ENCODE measurements at regions not wholly inside any gene's neighbourhood (a gene's known extent, or its start where the extent isn't known, plus 50 kb on each side); places are given as distances from the start of the nearest gene placed in this dataset.

DNA sequence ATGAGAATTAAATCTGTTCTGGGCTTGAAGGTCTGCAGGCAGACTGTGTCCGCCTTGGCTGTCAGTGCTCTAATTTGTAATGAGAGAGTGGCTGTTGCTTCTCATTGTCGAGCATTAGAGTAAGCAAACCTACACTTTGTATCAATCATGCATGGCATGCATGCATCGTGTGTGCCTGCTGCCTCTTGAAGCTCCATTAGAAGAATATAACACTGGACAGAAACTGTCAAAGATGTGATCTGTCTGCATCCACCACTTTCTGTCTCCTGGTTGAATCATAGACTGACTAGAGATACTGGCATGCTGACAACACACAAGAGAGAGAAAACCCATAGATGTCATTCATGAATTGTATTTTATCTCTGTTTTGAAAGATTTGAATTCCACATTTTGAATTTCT, 275.0 kb upstream of the NXPH2 start:
- no peak for DNase-seq

DNA sequence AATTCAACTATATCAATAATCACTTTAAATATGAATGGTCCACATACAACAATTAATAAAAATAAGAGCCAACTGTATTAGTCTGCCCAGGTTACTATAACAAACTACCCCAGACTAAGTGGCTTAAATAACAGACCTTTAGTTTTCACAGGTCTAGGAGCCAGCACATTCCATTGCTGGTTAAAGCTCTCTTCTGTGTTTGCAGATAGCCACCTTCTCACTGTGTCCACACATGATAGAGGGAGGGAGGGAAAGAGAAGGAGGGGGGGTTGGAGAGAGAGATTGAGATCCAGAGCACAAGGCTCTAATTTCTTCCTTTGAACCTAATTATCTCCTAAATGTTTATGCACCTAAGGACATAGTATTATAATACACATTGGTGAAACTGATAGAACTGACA, 267.8 kb upstream of the NXPH2 start:
- no peak for DNase-seq

GRCh38 chr2:139045524-139045923, 265.3 kb upstream of the NXPH2 start:
- DNase-seq, result no peak

GRCh38 chr2:139034064-139034463, 253.9 kb upstream of the NXPH2 start:
- no peak for DNase-seq

DNA sequence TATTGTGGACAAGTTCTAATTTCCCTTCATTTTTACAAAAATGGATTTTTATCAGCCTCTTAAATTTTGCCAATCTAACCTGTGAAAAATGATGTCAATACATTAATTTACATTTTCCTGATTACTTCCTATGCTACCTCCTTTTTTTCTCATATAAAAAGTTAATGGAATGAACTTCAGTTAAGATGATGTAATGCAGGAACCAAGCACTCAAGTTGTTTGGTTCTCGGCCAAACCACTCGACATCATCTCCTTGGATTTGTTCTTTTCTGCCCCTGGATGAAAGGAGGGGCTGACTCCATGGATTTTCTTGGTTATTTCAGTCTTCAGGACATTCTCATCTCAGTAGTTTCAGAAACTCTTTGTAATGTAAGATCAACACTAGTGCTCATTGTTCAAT, 253.1 kb upstream of the NXPH2 start:
- no peak for DNase-seq

DNA sequence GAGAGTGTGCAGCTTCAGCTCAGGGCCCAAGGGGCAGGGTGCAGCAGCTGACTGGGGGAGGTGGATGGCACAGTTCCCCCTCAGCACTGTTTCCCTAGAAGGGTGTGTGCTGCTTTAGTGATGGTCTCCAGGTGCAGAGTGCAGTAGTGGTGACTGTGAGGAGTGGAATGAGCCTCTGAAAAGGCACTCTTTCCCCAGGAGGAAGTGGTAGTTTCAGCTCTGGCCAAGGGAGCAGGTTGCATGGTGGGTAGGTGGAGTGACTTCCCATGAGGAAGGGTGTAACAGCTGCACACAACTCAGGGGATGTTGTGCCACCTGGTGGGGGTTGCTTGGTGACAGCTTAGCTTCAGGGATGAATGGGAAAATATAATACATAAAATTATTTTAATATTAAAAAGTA, 251.5 kb upstream of the NXPH2 start:
- no peak for DNase-seq

GRCh38 chr2:139020287-139020686, 240.1 kb upstream of the NXPH2 start:
- DNase-seq, result no peak

DNA sequence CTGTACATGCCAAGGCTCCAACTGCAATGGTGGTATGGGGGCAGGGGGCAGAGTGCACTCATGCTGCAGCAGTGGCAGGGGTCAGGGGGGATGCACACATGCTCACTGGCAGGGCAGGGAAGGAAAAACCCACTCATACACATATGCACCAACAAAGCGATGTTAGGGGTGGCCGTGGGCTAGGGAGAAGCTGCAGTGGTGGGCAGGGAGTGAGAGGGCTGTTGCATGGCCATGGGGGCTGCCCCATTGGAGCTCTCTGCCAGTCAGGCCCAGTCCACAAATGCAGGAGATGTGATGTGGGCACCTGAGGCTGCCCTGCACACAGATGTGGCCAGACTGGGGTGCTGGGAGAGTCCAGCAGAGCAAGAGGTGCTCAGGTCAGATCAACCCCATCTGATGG, 238.1 kb upstream of the NXPH2 start:
- no peak for DNase-seq

DNA sequence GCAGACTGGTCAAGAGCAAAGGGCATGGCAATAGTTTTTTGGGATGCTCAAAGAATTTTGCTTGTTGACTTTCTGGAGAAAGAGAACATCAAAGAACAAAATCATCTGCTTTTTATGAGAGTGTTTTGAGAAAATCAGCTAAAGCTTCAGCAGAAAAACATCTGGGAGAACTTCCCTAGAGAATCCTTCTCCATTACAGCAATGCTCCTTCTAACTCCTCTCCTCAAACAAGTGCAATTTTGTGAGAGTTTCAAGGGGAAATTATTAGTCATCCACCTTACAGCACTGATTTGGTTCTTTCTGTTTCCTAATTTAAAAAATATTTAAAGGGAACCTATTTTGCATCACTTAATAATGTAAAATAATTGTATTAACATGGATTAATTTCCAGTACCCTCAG, 226.9 kb upstream of the NXPH2 start:
- DNase-seq, result no peak

GRCh38 chr2:139000131-139000785, 220.1 kb upstream of the NXPH2 start:
- no peak for DNase-seq

GRCh38 chr2:138997856-138998517, 217.8 kb upstream of the NXPH2 start:
- DNase-seq, result no peak

DNA sequence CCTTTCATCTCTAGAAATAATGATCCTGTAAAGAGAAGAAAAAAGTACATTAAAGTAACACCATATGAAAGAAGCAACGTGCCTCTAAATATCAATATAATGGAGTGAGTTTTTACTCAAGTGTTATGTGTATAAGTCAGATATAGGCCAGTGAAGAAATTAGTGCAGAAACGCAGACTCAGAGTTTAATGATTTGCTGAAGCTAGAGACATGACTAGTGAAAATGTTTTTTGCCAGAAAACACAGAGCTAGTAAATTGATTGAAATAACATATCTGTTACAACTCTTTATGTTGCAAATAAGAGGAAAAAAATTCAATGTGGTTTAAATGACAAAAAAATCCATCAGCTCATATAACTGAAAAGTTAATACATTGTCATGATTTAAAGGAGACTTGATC, 217.2 kb upstream of the NXPH2 start:
- DNase-seq, result no peak

GRCh38 chr2:138994502-138994901, 214.3 kb upstream of the NXPH2 start:
- DNase-seq, result no peak

- DNase-seq, result no peak
These were observed 205.7 kb upstream of the NXPH2 start for GRCh38 chr2:138985881-138986280.

- no peak for DNase-seq
These were observed 199.1 kb upstream of the NXPH2 start for GRCh38 chr2:138979131-138979785.

DNA sequence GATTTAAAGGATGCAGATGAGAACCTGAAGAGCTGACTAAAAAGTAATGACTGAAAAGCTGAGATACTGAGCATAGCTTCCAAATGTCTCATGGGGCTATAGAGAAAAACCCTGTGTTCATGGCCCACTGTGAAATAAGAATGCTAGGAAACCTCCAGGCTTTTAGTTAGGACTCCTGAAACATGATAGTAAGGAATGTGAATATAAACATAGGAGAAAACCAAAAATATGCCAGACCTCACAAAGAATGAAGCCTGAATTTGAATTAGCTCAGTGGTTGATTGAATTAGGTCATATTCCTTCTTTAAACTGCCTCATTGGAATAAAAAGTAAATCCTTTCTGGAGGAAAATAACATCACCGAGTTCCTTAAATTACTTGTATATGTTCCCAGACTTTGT, 194.5 kb upstream of the NXPH2 start:
- DNase-seq, result no peak

- no peak for DNase-seq
These were observed 184.2 kb upstream of the NXPH2 start for GRCh38 chr2:138964418-138964817.

- no peak for DNase-seq
These were observed 182.5 kb upstream of the NXPH2 start for GRCh38 chr2:138962686-138963085.

DNA sequence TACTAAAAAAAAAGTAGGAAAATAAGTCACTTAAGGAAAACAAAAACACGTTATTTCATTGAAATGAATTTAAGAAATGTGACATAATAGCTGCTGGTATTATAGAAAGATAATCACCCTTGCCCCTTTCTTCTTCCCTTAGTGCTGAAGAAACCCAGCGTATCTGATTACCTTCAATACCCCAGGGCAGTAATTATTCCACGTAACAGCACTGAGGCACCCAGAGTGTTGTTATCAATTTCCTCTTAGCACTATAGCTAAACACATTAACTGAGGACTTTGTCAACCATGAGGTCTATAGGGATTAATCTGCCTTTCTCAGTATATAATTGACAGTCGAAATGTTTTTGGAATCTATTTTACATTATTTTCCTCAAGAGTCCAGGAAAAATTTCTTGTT, 180.0 kb upstream of the NXPH2 start:
- no peak for DNase-seq

DNA sequence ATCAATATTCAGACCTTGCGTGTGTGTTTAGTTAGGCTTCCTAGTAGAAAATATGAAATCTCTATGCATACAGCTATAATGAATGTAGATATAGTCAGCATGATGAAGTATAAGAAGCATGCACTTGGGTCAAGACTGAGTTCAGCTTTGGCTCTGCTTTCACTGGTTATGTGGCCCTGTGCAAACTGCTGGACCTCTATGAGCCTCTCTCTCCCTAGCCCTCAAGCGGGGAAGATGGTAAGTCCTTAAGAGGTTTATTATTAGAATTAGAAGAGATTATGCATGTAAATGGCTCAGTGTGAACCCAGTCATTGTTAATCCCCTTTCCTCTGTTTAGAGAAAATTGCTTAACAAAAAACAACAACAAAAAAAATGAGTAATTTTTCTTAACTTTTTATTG, 178.8 kb upstream of the NXPH2 start:
- no peak for DNase-seq

- DNase-seq, result no peak
These were observed 175.9 kb upstream of the NXPH2 start for GRCh38 chr2:138956116-138956515.

DNA sequence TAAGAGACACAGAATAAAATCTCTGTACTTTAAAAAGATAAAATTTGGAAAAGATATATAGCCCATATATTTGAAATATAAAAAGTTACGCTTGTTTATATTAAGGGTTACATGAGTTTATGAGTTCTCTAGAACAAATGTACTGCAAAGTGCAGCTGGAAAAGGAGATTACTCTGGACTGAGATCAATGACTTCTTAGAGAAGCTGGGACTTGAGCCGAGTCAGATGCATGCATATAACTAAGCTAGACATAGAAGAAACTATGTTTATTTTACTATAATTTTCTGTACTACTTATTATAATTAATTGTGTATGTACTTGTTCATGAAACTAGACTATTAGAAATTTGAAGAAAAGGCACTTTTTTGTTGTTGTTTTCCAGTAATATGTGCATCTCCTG, 170.3 kb upstream of the NXPH2 start:
- DNase-seq, result no peak

DNA sequence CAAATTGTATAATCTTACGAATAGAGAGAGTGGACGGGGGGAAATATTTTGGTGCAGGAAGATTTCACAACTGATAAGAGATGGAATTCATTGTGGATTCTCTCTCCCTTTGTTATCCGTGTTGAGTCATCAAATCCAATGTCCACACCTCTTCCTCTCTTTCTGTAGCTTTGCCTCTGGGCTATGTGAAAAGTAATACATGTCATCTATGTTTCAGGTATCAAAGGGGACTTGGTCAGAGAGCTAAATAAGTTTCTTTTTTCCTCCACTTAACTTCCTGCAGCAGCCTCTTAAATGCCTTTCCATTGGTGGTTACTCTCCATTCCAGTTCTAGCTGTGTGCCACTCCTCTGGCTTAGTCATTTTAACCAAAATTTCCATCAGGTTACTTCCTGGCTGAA, 169.3 kb upstream of the NXPH2 start:
- no peak for DNase-seq

Measured in anterior cingulate cortex (tissue), 58 donors.